Bronchial epithelial cell (primary cell): ENCODE measurements at regions not wholly inside any gene's neighbourhood (a gene's known extent, or its start where the extent isn't known, plus 50 kb on each side); places are given as distances from the start of the nearest gene placed in this dataset.
"Not testable (repeated sequence)": the region's sequence is repeated elsewhere in the genome, so short reads cannot be mapped to it uniquely, and the experiment has no call there.

ENCODE experiments used
- DNase-seq: peaks from one replicate; pipeline ENCODE4 v3.0.0-alpha.2; 2010; ENCODE audit warnings: low read depth
- FAIRE-seq: peaks from 2 replicates; lab custom pipeline; 2011; peaks lifted over from hg19 to GRCh38; lab: Jason Lieb, UNC
- H3K27me3 ChIP-seq: 2 replicates; pipeline ENCODE4 v1.5.1; 2011; ENCODE audit warnings: low read length; ENCODE audit not compliant: control insufficient read depth, insufficient read depth
- H3K36me3 ChIP-seq: 2 replicates; pipeline ENCODE4 v1.5.1; 2011; ENCODE audit warnings: low read length; ENCODE audit not compliant: control insufficient read depth, insufficient read depth
- H3K4me3 ChIP-seq: 2 replicates; pipeline ENCODE4 v1.5.1; 2011; ENCODE audit warnings: mild to moderate bottlenecking, low read depth, low read length, control low read depth
- TF ChIP-seq, protein P1 (sequence below): IDR thresholded peaks from 2 replicates; pipeline ENCODE4 v1.5.1; 2011; ENCODE audit warnings: mild to moderate bottlenecking, moderate library complexity, low read length, control low read depth, inconsistent platforms; ENCODE audit not compliant: insufficient read depth, severe bottlenecking

GRCh38 chr13:54799621-54800226 lies 1771.1 kb downstream of the OLFM4 start:
- Histone ChIP-seq H3K4me3 (no peak overlapping the region), H3K27me3 (no peaks in the 10 kb centered on the region), H3K36me3 (no peaks in the 10 kb centered on the region)
- no peak for FAIRE-seq
- DNase-seq = no peak
- TF ChIP-seq, protein P1, sequence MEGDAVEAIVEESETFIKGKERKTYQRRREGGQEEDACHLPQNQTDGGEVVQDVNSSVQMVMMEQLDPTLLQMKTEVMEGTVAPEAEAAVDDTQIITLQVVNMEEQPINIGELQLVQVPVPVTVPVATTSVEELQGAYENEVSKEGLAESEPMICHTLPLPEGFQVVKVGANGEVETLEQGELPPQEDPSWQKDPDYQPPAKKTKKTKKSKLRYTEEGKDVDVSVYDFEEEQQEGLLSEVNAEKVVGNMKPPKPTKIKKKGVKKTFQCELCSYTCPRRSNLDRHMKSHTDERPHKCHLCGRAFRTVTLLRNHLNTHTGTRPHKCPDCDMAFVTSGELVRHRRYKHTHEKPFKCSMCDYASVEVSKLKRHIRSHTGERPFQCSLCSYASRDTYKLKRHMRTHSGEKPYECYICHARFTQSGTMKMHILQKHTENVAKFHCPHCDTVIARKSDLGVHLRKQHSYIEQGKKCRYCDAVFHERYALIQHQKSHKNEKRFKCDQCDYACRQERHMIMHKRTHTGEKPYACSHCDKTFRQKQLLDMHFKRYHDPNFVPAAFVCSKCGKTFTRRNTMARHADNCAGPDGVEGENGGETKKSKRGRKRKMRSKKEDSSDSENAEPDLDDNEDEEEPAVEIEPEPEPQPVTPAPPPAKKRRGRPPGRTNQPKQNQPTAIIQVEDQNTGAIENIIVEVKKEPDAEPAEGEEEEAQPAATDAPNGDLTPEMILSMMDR = no peak

DNA sequence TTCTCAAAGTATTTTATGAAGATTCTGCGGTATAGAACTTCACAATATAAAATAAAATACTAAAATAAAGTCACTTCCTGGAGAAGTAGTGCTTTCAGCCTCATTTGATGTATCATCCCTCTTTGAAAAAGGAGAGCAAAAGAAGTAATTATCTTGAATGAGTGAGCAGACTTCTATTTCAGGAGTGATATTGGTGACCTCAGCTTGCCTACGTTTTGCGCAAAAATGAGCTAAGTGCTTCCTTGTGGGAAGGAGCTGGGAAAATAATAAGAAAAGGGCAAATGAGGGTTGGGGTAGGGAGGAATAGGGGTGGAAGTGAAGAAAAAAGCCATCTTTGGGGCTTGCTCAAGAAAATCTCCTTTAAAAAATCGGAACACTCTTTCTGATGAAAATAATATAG lies 1773.6 kb downstream of the OLFM4 start:
- Histone ChIP-seq H3K36me3 (no peaks in the 10 kb centered on the region), H3K27me3 (no peaks in the 10 kb centered on the region), H3K4me3 (no peak overlapping the region)
- TF ChIP-seq, protein P1 = no peak
- DNase-seq (no peak), FAIRE-seq (no peak)

GRCh38 chr13:54805743-54806142 lies 1777.1 kb downstream of the OLFM4 start:
- FAIRE-seq (no peak), DNase-seq (no peak)
- Histone ChIP-seq H3K27me3 (no peaks in the 10 kb centered on the region), H3K4me3 (no peak overlapping the region), H3K36me3 (no peaks in the 10 kb centered on the region)
- TF ChIP-seq, protein P1 = no peak

- not testable (repeated sequence) for H3K27me3 ChIP-seq, H3K36me3 ChIP-seq, DNase-seq, FAIRE-seq, H3K4me3 ChIP-seq
Measured at GRCh38 chr13:54821938-54822470, 1793.4 kb downstream of the OLFM4 start.

DNA sequence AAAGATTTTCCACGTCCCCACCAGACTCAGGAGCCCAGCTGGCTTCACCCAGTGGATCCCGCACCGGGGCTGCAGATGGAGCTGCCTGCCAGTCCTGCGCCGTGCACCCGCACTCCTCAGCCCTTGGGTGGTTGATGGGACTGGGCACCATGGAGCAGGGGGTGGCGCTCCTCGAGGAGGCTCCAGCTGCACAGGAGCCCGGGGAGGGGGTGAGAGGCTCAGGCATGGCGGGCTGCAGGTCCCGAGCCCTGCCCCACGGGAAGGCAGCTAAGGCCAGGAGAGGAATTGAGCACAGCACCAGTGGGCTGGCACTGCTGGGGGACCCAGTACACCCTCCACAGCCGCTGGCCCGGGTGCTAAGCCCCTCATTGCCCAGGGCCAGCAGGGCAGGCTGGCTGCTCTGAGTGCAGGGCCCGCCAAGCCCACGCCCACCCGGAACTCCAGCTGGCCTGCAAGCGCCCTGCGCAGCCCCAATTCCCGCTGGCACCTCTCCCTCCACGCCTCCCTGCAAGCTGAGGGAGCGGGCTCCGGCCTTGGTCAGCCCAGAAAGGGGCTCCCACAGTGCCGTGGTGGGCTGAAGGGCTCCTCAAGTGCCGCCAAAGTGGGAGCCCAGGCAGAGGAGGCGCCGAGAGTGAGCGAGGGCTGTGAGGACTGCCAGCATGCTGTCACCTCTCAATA lies 1800.9 kb downstream of the OLFM4 start:
- not testable (repeated sequence) for H3K27me3 ChIP-seq, FAIRE-seq, H3K36me3 ChIP-seq, H3K4me3 ChIP-seq, DNase-seq

DNA sequence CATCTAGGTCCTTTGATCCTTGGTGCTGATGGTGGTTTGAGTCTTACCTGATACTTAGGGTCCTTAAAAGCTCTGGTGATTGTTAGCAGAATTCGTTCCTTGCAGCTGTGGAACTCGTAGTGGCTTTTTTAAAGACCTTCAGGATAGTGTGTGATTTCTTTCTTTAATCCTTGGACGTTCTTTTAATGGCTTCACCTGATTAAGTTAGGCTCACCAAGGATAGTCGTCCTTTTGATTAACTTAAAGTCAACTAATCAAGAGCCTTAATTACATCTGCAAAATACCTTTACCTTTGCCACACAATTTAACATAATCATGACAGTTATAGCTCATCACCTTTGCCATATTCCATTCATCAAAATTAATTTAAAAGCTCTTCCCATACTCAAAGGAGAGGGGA lies 1807.7 kb downstream of the OLFM4 start:
- Histone ChIP-seq H3K27me3 (no peaks in the 10 kb centered on the region), H3K4me3 (no peak overlapping the region), H3K36me3 (no peaks in the 10 kb centered on the region)
- FAIRE-seq (no peak), DNase-seq (no peak)
- TF ChIP-seq, protein P1 = no peak
